LHCN-M2 (cell line): ENCODE measurements at regions not wholly inside any gene's neighbourhood (a gene's known extent, or its start where the extent isn't known, plus 50 kb on each side); places are given as distances from the start of the nearest gene placed in this dataset.

Source experiments
- DNase-seq: peaks from one replicate; pipeline ENCODE4 v3.0.0-alpha.2; 2012; ENCODE audit warnings: low read depth

GRCh38 chr2:120401275-120402066 lies 55.5 kb downstream of the INHBB start:
- DNase-seq, result no peak

- no peak for DNase-seq
Measured at GRCh38 chr2:120402067-120402433, 56.1 kb downstream of the INHBB start.

- no peak for DNase-seq
Measured at GRCh38 chr2:120402508-120402907, 56.6 kb downstream of the INHBB start.

GRCh38 chr2:120403261-120403660 lies 57.3 kb downstream of the INHBB start:
- DNase-seq, result no peak

GRCh38 chr2:120403676-120404075 lies 57.7 kb downstream of the INHBB start:
- DNase-seq, result no peak

- DNase-seq, result no peak
Measured at GRCh38 chr2:120404274-120404673, 58.3 kb downstream of the INHBB start.

- DNase-seq, result no peak
Measured at GRCh38 chr2:120404941-120405758, 59.2 kb downstream of the INHBB start.

- no peak for DNase-seq
Measured at GRCh38 chr2:120405759-120406099, 59.8 kb downstream of the INHBB start.

GRCh38 chr2:120406566-120406965 lies 60.6 kb downstream of the INHBB start:
- no peak for DNase-seq

- DNase-seq, result no peak
Measured at GRCh38 chr2:120410487-120410886, 64.6 kb downstream of the INHBB start.

- DNase-seq, result no peak
Measured at GRCh38 chr2:120415060-120415459, 69.1 kb downstream of the INHBB start.

GRCh38 chr2:120415728-120416509 lies 70.0 kb downstream of the INHBB start:
- DNase-seq, result no peak

GRCh38 chr2:120418174-120418787 lies 72.3 kb downstream of the INHBB start:
- DNase-seq, result no peak

- no peak for DNase-seq
Measured at GRCh38 chr2:120419073-120419472, 73.1 kb downstream of the INHBB start.

- DNase-seq, result no peak
Measured at GRCh38 chr2:120419955-120420354, 74.0 kb downstream of the INHBB start.

- DNase-seq, result no peak
Measured at GRCh38 chr2:120421126-120421829, 75.3 kb downstream of the INHBB start.

- no peak for DNase-seq
Measured at GRCh38 chr2:120421830-120422175, 75.9 kb downstream of the INHBB start.

- DNase-seq, result no peak
Measured at GRCh38 chr2:120422465-120423160, 76.7 kb downstream of the INHBB start.

- DNase-seq, result no peak
Measured at GRCh38 chr2:120423167-120423943, 77.4 kb downstream of the INHBB start.

GRCh38 chr2:120424274-120424796 lies 78.4 kb downstream of the INHBB start:
- no peak for DNase-seq
